DOHH2 (cell line): ENCODE measurements at regions not wholly inside any gene's neighbourhood (a gene's known extent, or its start where the extent isn't known, plus 50 kb on each side); places are given as distances from the start of the nearest gene placed in this dataset.

Experiments
- H3F3A ChIP-seq: fragments of 200-600 bp; sonication (generic), shearing (Covaris generic); 2 replicates; pipeline ENCODE4 v1.6.0; 2016; ENCODE audit warnings: antibody characterized with exemption, mild to moderate bottlenecking; ENCODE audit not compliant: control insufficient read depth, insufficient read depth
- H3K27ac ChIP-seq: fragments of 200-600 bp; sonication (generic); 2 replicates; pipeline ENCODE4 v1.5.1; 2014; ENCODE audit warnings: low read depth, mild to moderate bottlenecking, low read length, moderate library complexity
- H3K27me3 ChIP-seq: fragments of 200-600 bp; sonication (generic); 2 replicates; pipeline ENCODE4 v1.6.1; 2014; ENCODE audit warnings: mild to moderate bottlenecking, low read length, mixed read lengths; ENCODE audit not compliant: control insufficient read depth
- H3K36me3 ChIP-seq: fragments of 200-600 bp; sonication (generic); 2 replicates; pipeline ENCODE4 v1.6.1; 2014; ENCODE audit warnings: mild to moderate bottlenecking, low read length, moderate library complexity, mixed read lengths; ENCODE audit not compliant: control insufficient read depth
- H3K4me1 ChIP-seq: fragments of 200-600 bp; sonication (generic); 2 replicates; pipeline ENCODE4 v1.6.1; 2014; ENCODE audit warnings: mild to moderate bottlenecking, low read length, mixed read lengths; ENCODE audit not compliant: control insufficient read depth
- H3K4me2 ChIP-seq: fragments of 200-600 bp; sonication (generic); 2 replicates; pipeline ENCODE4 v1.6.0; 2014; ENCODE audit warnings: mild to moderate bottlenecking, low read length, moderate library complexity
- H3K4me3 ChIP-seq: fragments of 200-600 bp; sonication (generic); 2 replicates; pipeline ENCODE4 v1.5.1; 2014; ENCODE audit warnings: mild to moderate bottlenecking, low read length, mixed read lengths
- H3K79me2 ChIP-seq: fragments of 200-600 bp; sonication (generic); 2 replicates; pipeline ENCODE4 v1.6.1; 2014; ENCODE audit warnings: mild to moderate bottlenecking, low read length, mixed read lengths; ENCODE audit not compliant: control insufficient read depth
- H3K9me2 ChIP-seq: fragments of 200-600 bp; sonication (generic); replicated peaks from 2 replicates; pipeline ENCODE4 v1.6.1; 2014; ENCODE audit warnings: mild to moderate bottlenecking, low read length, mixed read lengths; ENCODE audit not compliant: control insufficient read depth
- H3K9me3 ChIP-seq: fragments of 200-600 bp; sonication (generic); 2 replicates; pipeline ENCODE4 v1.6.1; 2014; ENCODE audit warnings: antibody characterized with exemption, low read length, mixed read lengths; ENCODE audit not compliant: control insufficient read depth, insufficient read depth
- H4K20me1 ChIP-seq: fragments of 200-600 bp; sonication (generic); 2 replicates; pipeline ENCODE4 v1.6.0; 2014; ENCODE audit warnings: low read depth, mild to moderate bottlenecking, antibody characterized with exemption, low read length, moderate library complexity; ENCODE audit not compliant: control insufficient read depth, insufficient read depth
- CTCF ChIP-seq: fragments of 200-600 bp; sonication (generic); IDR thresholded peaks from one replicate; pipeline ENCODE4 v1.5.1; 2014; ENCODE audit warnings: antibody characterized with exemption, mild to moderate bottlenecking, low read depth, low read length; ENCODE audit not compliant: poor library complexity, severe bottlenecking
- EZH2phosphoT487 ChIP-seq: fragments of 200-600 bp; sonication (generic); IDR thresholded peaks from 2 replicates; pipeline ENCODE4 v1.6.1; 2017; ENCODE audit warnings: borderline replicate concordance, mild to moderate bottlenecking, antibody characterized with exemption, low read length, moderate library complexity, mixed read lengths

GRCh38 chr9:105178076-105178475, 66.4 kb upstream of the SLC44A1 start:
- no peak overlapping the region for H3K4me3 ChIP-seq
- H3K9me2 ChIP-seq: no peaks in the 10 kb centered on the region
- H3K4me2 ChIP-seq: no peak overlapping the region
- H3K9me3 ChIP-seq: no peaks in the 10 kb centered on the region
- no peaks in the 10 kb centered on the region for H3K36me3 ChIP-seq
- no peaks in the 10 kb centered on the region for H3K27me3 ChIP-seq
- TF ChIP-seq CTCF: no peak
- no peak for TF ChIP-seq EZH2phosphoT487
- no peaks in the 10 kb centered on the region for H3K79me2 ChIP-seq
- no peak overlapping the region for H3K27ac ChIP-seq
- H3F3A ChIP-seq: no peaks in the 10 kb centered on the region
- H3K4me1 ChIP-seq: no peaks in the 10 kb centered on the region
- no peaks in the 10 kb centered on the region for H4K20me1 ChIP-seq

DNA sequence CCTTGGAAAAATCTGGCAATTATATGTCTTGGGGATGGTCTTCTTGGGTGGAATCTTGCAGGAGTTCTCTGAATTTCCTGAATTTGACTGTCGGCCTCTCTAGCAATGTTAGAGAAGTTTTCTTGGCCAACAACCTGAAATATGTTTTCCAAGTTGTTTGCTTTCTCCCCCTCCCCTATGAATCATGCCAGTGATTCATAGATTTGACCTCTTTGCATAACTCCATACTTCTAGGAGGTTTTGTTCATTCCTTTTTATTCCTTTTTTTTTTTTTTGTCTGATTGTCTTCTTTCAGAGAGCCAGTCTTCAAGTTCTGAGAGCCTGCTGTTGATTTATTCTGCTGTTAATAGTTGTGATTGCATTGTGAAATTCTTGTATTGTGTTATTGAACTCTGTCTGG, 56.7 kb upstream of the SLC44A1 start:
- Histone ChIP-seq H3K4me1 (no peaks in the 10 kb centered on the region), H4K20me1 (no peaks in the 10 kb centered on the region), H3K4me2 (no peak overlapping the region), H3K9me2 (no peaks in the 10 kb centered on the region), H3K4me3 (no peak overlapping the region), H3K27ac (no peak overlapping the region), H3K36me3 (no peaks in the 10 kb centered on the region), H3F3A (no peaks in the 10 kb centered on the region), H3K27me3 (peaks cover 3% of the 10 kb centered on the region; the same call in 1 of the 2 replicates), H3K9me3 (no peaks in the 10 kb centered on the region), H3K79me2 (no peaks in the 10 kb centered on the region)
- TF ChIP-seq EZH2phosphoT487 (no peak), CTCF (no peak)

DNA sequence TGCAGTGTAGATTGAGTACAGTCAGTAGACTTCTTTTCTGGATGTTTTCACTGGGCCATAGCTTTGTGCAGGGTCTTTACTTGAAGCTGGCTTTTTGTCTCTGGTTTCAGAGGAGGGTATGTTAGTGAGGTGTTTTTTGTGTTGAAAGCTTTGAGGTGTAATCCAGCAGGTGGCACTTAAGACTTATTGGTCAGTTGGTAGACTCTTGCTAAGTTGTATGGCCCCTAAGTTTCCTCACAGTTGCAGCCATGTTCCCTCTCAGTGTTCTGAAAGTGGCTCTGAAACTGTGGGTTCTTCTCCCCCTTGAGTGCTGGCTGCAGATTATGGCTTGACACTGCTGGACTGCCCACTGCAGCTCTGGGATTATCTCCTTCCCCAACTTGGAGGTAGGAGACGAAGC, 55.7 kb upstream of the SLC44A1 start:
- Histone ChIP-seq H3K4me3 (no peak overlapping the region), H3K36me3 (no peaks in the 10 kb centered on the region), H3K9me2 (no peaks in the 10 kb centered on the region), H3K27me3 (peaks cover 6% of the 10 kb centered on the region; the same call in 1 of the 2 replicates), H3K9me3 (no peaks in the 10 kb centered on the region), H3K27ac (no peak overlapping the region), H3K4me2 (no peak overlapping the region), H4K20me1 (no peaks in the 10 kb centered on the region), H3F3A (no peaks in the 10 kb centered on the region), H3K79me2 (no peaks in the 10 kb centered on the region), H3K4me1 (no peaks in the 10 kb centered on the region)
- TF ChIP-seq CTCF (no peak), EZH2phosphoT487 (no peak)
